Spleen (tissue), 11 donors: ENCODE measurements at regions not wholly inside any gene's neighbourhood (a gene's known extent, or its start where the extent isn't known, plus 50 kb on each side); places are given as distances from the start of the nearest gene placed in this dataset.
A peak's percentile ranks its signal among the peaks of the same experiment; 100 is the strongest.

Experiments
- DNase-seq: peaks from one replicate; pipeline ENCODE4 v3.0.0-alpha.2; 2020
- H3K27ac ChIP-seq, 8 donors: fragments of 200-600 bp; sonication (generic) in 7 of 8; 1 replicate in 4 of 8; 2 replicates in 4 of 8; pipeline versions ENCODE4 v1.5.0 to v1.8.0; 2016 to 2021; ENCODE audit warnings: inconsistent platforms in 4 of 8, mild to moderate bottlenecking in 4 of 8, moderate library complexity in 1 of 8
- H3K27me3 ChIP-seq, 7 donors: fragments of 200-600 bp; sonication (generic) in 6 of 7; replicated peaks in 1 of 7; 1 replicate in 4 of 7; 2 replicates in 3 of 7; pipeline versions ENCODE4 v1.5.0 to v1.8.0; 2016 to 2021; ENCODE audit warnings: inconsistent platforms in 3 of 7, mild to moderate bottlenecking in 1 of 7
- H3K36me3 ChIP-seq, 6 donors: fragments of 200-600 bp; sonication (generic) in 5 of 6; 1 replicate in 4 of 6; 2 replicates in 2 of 6; pipeline versions ENCODE4 v1.5.0 to v1.8.0; 2016 to 2021; ENCODE audit warnings: inconsistent platforms in 2 of 6
- H3K4me1 ChIP-seq, 6 donors: fragments of 200-600 bp; sonication (generic) in 5 of 6; 1 replicate in 3 of 6; 2 replicates in 3 of 6; pipeline versions ENCODE4 v1.5.0 to v1.8.0; 2016 to 2021; ENCODE audit warnings: inconsistent platforms in 3 of 6
- H3K4me3 ChIP-seq, 8 donors: fragments of 200-600 bp; sonication (generic) in 7 of 8; 1 replicate in 4 of 8; 2 replicates in 4 of 8; pipeline versions ENCODE4 v1.5.0 to v1.8.0; 2016 to 2021; ENCODE audit warnings: inconsistent platforms in 4 of 8, mild to moderate bottlenecking in 4 of 8, moderate library complexity in 2 of 8
- H3K9me3 ChIP-seq, 8 donors: fragments of 200-600 bp; sonication (generic) in 7 of 8; 1 replicate in 4 of 8; 2 replicates in 4 of 8; pipeline versions ENCODE4 v1.5.0 to v1.8.0; 2016 to 2021; ENCODE audit warnings: inconsistent platforms in 4 of 8
- CTCF ChIP-seq, 11 experiments: fragments of 200-600 bp in 7 of 11; fragments of 450-650 bp in 4 of 11; sonication (generic) in 4 of 11; IDR thresholded peaks in 8 of 11; conservative IDR thresholded peaks in 3 of 11; 1 replicate in 7 of 11; 2 replicates in 4 of 11; pipeline versions ENCODE4 v1.4.0 to v1.8.0; 2016 to 2021; ENCODE audit warnings: antibody characterized with exemption in 11 of 11, inconsistent platforms in 4 of 11, mild to moderate bottlenecking in 1 of 11
- POLR2A ChIP-seq, 3 donors: fragments of 450-650 bp; IDR thresholded peaks; one replicate each; pipeline ENCODE4 v1.5.1; 2017; ENCODE audit warnings: antibody characterized with exemption in 3 of 3, mild to moderate bottlenecking in 1 of 3
- POLR2AphosphoS5 ChIP-seq, 3 donors: sonication (generic); formaldehyde crosslinking; IDR thresholded peaks; one replicate each; pipeline ENCODE4 v1.5.1; 2017; ENCODE audit warnings: antibody characterized with exemption in 3 of 3
- WGBS, 5 donors: extraction: QIAGEN DNeasy Blood & Tissue Kit in 3 of 5; methylation state at CpG; one replicate each; pipeline versions ENCODE4 v1.1.5 to v1.1.7; 2013 to 2018; 5-methylcytosine and 5-hydroxymethylcytosine counted together
- intact Hi-C: fragments of 100-400 bp; cut with DNase I; formaldehyde crosslinking; loops from one replicate; pipeline ENCODE4 v1.15.0; 2023; ENCODE audit warnings: low total_unique reads
- donor health status: healthy with polysubstance abuse.
- donor health status: DM: no; HTN: no; CAD: no; lungs with moderate emphysema.
- donor health status: DM: no; HTN: no; CAD: no.
- donor health status: Bipolar disorder and iron deficiency.
- donor health status: healthy.
- donor health status: DM: no; HTN: no; CAD: no.
- donor health status: DM: yes; HTN: yes; CAD: no.

GRCh38 chr7:127448566-127448965 lies 56.1 kb upstream of the ZNF800 start:
- Histone ChIP-seq H3K27ac (no peak overlapping the region), H3K9me3 (peaks cover 0 to 25% (median 16%) of the 10 kb centered on the region in 8 donors), H3K36me3 (no peaks in the 10 kb centered on the region), H3K4me3 (no peak overlapping the region), H3K4me1 (no peaks in the 10 kb centered on the region), H3K27me3 (peaks cover 0 to 19% (median 4%) of the 10 kb centered on the region in 7 donors)
- 52 to 69% (median 59%) methylated on average over 3 of the region's 3 CpGs for WGBS, 5 donors
- TF ChIP-seq POLR2A (IDR thresholded peaks at IDR 0.05) (no peak), POLR2AphosphoS5 (IDR thresholded peaks at IDR 0.05) (no peak), CTCF (IDR thresholded peaks at IDR 0.05 in 8 of 11, conservative IDR thresholded peaks at IDR 0.05 in 3 of 11) (no peak)
- DNase-seq: no peak
- intact Hi-C loops: loop anchor here (10.0 kb wide), 1 partner anchor 94 kb away; no protein-coding TSS in a partner anchor

- Histone ChIP-seq H3K4me3 (no peak overlapping the region), H3K27me3 (peaks cover 0 to 19% (median 4%) of the 10 kb centered on the region in 7 donors), H3K36me3 (no peaks in the 10 kb centered on the region), H3K9me3 (peaks cover 0 to 25% (median 16%) of the 10 kb centered on the region in 8 donors), H3K27ac (no peak overlapping the region), H3K4me1 (no peaks in the 10 kb centered on the region)
- DNase-seq: peak; percentile 83
- intact Hi-C loops: loop anchor here (10.0 kb wide), 1 partner anchor 93 kb away; no protein-coding TSS in a partner anchor
- WGBS, 5 donors: 0 to 11% (median 7%) methylated on average over 1 of the region's 1 CpG
- no peak for TF ChIP-seq POLR2A (IDR thresholded peaks at IDR 0.05)
- peak in 1 of 3 donors; percentile 54 for TF ChIP-seq POLR2AphosphoS5 (IDR thresholded peaks at IDR 0.05)
- peak; percentile 62 to 81 (median 75) for TF ChIP-seq CTCF (IDR thresholded peaks at IDR 0.05 in 8 of 11, conservative IDR thresholded peaks at IDR 0.05 in 3 of 11)
Observed at GRCh38 chr7:127447326-127447945, 54.9 kb upstream of the ZNF800 start.

- Histone ChIP-seq H3K4me3 (no peak overlapping the region), H3K27me3 (peaks cover 0 to 19% (median 4%) of the 10 kb centered on the region in 7 donors), H3K36me3 (no peaks in the 10 kb centered on the region), H3K4me1 (no peaks in the 10 kb centered on the region), H3K9me3 (peaks cover 0 to 25% (median 16%) of the 10 kb centered on the region in 8 donors), H3K27ac (no peak overlapping the region)
- no peak for TF ChIP-seq POLR2A (IDR thresholded peaks at IDR 0.05)
- no peak for TF ChIP-seq POLR2AphosphoS5 (IDR thresholded peaks at IDR 0.05)
- no peak for TF ChIP-seq CTCF (IDR thresholded peaks at IDR 0.05 in 8 of 11, conservative IDR thresholded peaks at IDR 0.05 in 3 of 11)
- 86 to 90% (median 89%) methylated on average over 2 of the region's 2 CpGs for WGBS, 5 donors
- DNase-seq: no peak
- intact Hi-C loops: loop anchor here (10.0 kb wide), 1 partner anchor 92 kb away; no protein-coding TSS in a partner anchor
Observed at GRCh38 chr7:127446842-127447241, 54.3 kb upstream of the ZNF800 start.
